Mammary epithelial cell (primary cell): ENCODE measurements at regions not wholly inside any gene's neighbourhood (a gene's known extent, or its start where the extent isn't known, plus 50 kb on each side); places are given as distances from the start of the nearest gene placed in this dataset.

Experiments
- CTCF ChIP-seq, 2 donors: IDR thresholded peaks in 1 of 2; conservative IDR thresholded peaks in 1 of 2; 2 replicates each; pipeline ENCODE4 v1.5.1; 2011 to 2012; ENCODE audit warnings: inconsistent platforms in 2 of 2, low read length in 2 of 2, mild to moderate bottlenecking in 2 of 2, control low read depth in 1 of 2, low read depth in 1 of 2; ENCODE audit not compliant: insufficient read depth in 1 of 2; ENCODE audit errors: extremely low read depth in 1 of 2
- EZH2 ChIP-seq: IDR thresholded peaks from 2 replicates; pipeline ENCODE4 v1.6.1; 2012; ENCODE audit warnings: low read length, inconsistent platforms, borderline replicate concordance

DNA sequence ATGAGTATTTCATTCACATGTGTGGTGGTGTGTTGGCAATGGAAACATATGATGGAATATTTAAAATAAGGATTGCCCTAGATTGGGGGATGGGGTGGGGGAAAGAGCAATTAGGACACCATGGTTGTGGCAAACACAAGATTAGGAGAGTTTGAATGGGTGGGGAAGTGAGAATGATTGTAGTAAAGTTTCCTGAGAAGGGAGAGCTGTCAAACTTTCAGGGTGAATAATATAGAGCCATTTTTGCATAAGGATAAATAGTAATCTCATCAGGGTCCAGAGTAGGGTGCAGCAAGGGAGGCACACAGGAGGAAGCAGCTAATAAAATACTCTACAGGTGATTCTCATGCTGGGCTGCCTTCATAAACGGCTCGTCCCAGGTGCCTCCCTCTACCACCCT, 294.9 kb upstream of the MARCKS start:
- TF ChIP-seq CTCF (conservative IDR thresholded peaks at IDR 0.05 in 1 of 2, IDR thresholded peaks at IDR 0.05 in 1 of 2; ENCODE audit: extremely low read depth in 1 of 2, insufficient read depth in 1 of 2, low read depth in 1 of 2, low read length in 2 of 2): no peak
- no peak for TF ChIP-seq EZH2
